ENCODE measurements at regions not wholly inside any gene's neighbourhood (a gene's known extent, or its start where the extent isn't known, plus 50 kb on each side); places are given as distances from the start of the nearest gene placed in this dataset.

GRCh38 chr12:25811656-25812126 is 146.8 kb upstream of the RASSF8 start:
- TF ChIP-seq POLR2A (IDR thresholded peaks at IDR 0.05), result no peak
- TF ChIP-seq, protein P1, sequence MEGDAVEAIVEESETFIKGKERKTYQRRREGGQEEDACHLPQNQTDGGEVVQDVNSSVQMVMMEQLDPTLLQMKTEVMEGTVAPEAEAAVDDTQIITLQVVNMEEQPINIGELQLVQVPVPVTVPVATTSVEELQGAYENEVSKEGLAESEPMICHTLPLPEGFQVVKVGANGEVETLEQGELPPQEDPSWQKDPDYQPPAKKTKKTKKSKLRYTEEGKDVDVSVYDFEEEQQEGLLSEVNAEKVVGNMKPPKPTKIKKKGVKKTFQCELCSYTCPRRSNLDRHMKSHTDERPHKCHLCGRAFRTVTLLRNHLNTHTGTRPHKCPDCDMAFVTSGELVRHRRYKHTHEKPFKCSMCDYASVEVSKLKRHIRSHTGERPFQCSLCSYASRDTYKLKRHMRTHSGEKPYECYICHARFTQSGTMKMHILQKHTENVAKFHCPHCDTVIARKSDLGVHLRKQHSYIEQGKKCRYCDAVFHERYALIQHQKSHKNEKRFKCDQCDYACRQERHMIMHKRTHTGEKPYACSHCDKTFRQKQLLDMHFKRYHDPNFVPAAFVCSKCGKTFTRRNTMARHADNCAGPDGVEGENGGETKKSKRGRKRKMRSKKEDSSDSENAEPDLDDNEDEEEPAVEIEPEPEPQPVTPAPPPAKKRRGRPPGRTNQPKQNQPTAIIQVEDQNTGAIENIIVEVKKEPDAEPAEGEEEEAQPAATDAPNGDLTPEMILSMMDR (IDR thresholded peaks at IDR 0.05), result no peak

DNA sequence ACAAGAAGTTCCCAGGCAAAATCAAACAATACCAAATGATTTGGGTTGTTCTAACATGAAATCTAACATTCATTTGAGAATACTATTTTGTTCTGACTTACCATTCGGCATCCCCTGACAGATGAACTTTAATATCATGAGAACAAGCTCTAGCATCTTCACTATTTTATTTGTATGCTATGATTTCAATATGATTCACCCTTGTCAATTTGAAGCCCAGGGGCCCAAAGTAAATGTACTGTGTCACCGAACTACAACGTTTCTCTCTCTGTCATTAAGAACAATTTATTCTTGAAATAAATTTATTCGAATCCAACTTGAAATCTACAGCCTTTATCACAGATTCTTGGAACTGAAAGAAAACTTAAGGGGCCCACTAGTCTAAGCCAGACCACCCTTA is 146.2 kb upstream of the RASSF8 start:
- Histone ChIP-seq H3K27ac (peak overlapping the region in 1 of 2 donors; percentile 39), H3K36me3 (no peaks in the 10 kb centered on the region), H3K4me3 (no peak overlapping the region), H3K27me3 (no peaks in the 10 kb centered on the region), H3K9me3 (no peaks in the 10 kb centered on the region), H3K4me1 (no peaks in the 10 kb centered on the region)
- DNase-seq, result no peak
- no peak for TF ChIP-seq POLR2A (IDR thresholded peaks at IDR 0.05)
- TF ChIP-seq, protein P1 (IDR thresholded peaks at IDR 0.05), result no peak
- intact Hi-C loops (cut with DNase I; ENCODE audit: low total_unique reads), result no loop called here

More at GRCh38 chr12:25811656-25812126, 146.8 kb upstream of the RASSF8 start:
- Histone ChIP-seq H3K4me1 (no peaks in the 10 kb centered on the region), H3K4me3 (no peak overlapping the region), H3K27me3 (no peaks in the 10 kb centered on the region), H3K27ac (peak overlapping the region; percentile 12 to 39), H3K36me3 (no peaks in the 10 kb centered on the region), H3K9me3 (no peaks in the 10 kb centered on the region)
- DNase-seq, result peak in 1 of 2 donors; percentile 31
- intact Hi-C loops (cut with DNase I; ENCODE audit: low total_unique reads), result no loop called here

DNA sequence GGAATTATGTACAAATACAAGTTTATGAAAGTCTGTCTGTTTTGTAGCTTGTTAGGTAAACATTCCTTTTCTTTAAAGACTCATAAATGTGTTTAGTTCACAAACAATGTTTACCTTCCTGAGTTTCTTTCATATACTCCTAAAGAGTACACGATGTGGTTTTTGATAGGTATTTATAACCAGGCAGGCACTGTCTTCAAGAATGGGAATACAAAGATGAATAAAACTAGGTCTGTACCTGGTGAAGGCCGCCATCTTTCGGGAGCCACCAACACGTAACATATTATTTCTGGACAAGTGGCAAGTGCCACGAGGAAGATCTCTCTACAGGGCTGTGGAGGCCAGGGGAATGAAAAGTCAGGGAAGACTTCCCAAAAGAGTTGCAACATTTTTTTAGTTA is 144.6 kb upstream of the RASSF8 start:
- Histone ChIP-seq H3K4me1 (no peaks in the 10 kb centered on the region), H3K27ac (no peak overlapping the region), H3K36me3 (no peaks in the 10 kb centered on the region), H3K27me3 (no peaks in the 10 kb centered on the region), H3K9me3 (no peaks in the 10 kb centered on the region), H3K4me3 (no peak overlapping the region)
- intact Hi-C loops (cut with DNase I; ENCODE audit: low total_unique reads), result no loop called here
- DNase-seq, result no peak
- TF ChIP-seq, protein P1 (IDR thresholded peaks at IDR 0.05), result no peak
- no peak for TF ChIP-seq POLR2A (IDR thresholded peaks at IDR 0.05)

DNA sequence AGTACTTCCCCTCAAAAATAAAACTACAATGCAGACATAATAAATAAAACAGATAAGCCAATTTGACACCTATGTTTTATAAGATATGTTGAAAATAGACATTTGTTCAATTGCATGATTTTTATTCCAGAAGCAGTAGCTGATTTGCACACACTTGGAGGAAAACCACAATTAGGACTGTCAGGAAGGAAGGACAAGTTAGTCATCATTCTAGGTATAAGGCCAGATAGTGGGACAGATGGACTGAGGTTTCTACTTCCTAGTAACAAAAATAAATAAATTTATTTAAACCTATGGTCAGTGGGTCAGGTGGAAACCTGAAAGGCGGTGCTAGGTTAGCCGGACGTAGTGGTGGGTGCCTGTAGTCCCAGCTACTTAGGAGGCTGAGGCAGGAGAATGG is 141.8 kb upstream of the RASSF8 start:
- TF ChIP-seq, protein P1 (IDR thresholded peaks at IDR 0.05), result no peak
- TF ChIP-seq POLR2A (IDR thresholded peaks at IDR 0.05), result no peak

GRCh38 chr12:25817166-25817565 is 141.3 kb upstream of the RASSF8 start:
- no peaks in the 10 kb centered on the region for H3K27me3 ChIP-seq
- TF ChIP-seq POLR2A (IDR thresholded peaks at IDR 0.05), result no peak
- TF ChIP-seq, protein P1 (IDR thresholded peaks at IDR 0.05), result no peak
- H3K4me3 ChIP-seq, result no peak overlapping the region
- H3K36me3 ChIP-seq, result no peaks in the 10 kb centered on the region
- H3K4me1 ChIP-seq, result no peaks in the 10 kb centered on the region
- H3K27ac ChIP-seq, result no peak overlapping the region
- no peaks in the 10 kb centered on the region for H3K9me3 ChIP-seq
- no peak for DNase-seq
- intact Hi-C loops (cut with DNase I; ENCODE audit: low total_unique reads), result no loop called here

More for the DNA sequence above, 141.8 kb upstream of the RASSF8 start:
- no peak for DNase-seq
- intact Hi-C loops (cut with DNase I; ENCODE audit: low total_unique reads), result no loop called here
- H3K36me3 ChIP-seq, result no peaks in the 10 kb centered on the region
- H3K4me3 ChIP-seq, result no peak overlapping the region
- no peaks in the 10 kb centered on the region for H3K4me1 ChIP-seq
- no peak overlapping the region for H3K27ac ChIP-seq
- H3K9me3 ChIP-seq, result no peaks in the 10 kb centered on the region
- no peaks in the 10 kb centered on the region for H3K27me3 ChIP-seq
